AG08395 (cell line): ENCODE measurements at regions not wholly inside any gene's neighbourhood (a gene's known extent, or its start where the extent isn't known, plus 50 kb on each side); places are given as distances from the start of the nearest gene placed in this dataset.

Experiments used
- DNase-seq: peaks from one replicate; pipeline ENCODE4 v3.0.0; 2012; ENCODE audit warnings: mixed read lengths, low spot score

DNA sequence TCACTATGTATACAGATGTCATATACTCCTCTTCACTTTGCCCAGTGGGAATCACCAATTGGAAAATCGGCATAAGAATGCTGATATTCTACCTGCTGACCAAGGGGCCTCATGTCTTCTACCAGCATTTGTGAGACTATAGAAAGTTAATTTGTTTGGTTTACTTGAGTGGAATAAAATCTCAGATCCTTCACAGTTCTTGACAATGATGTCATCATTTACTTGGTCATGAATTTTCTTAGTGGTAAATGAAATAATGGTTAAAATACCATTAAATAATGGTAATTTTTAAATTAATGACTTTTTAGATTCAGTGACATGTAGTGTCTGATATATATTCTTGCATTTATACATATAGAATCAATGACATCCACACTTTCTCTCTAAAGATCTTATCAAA lies 1052.6 kb downstream of the ADGRL3 start:
- no peak for DNase-seq

DNA sequence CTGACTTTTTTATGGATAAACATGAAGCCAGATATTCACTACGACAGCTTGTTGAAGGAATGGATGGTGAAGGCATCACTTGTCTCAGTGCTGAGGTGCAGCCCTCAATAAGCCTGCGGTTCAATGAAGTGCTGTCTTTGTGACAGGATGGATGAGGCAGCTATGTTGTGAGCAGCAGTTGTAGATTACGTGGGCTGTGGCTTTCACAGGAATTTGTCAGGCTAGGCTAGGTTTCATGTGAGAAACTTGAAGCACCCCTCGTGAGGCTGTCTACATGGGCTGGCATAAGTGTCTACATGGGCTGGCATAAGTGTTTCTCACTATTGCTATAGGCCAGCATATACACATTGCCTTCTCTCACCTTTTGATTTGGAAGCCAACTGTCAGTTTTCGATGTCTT lies 1050.0 kb downstream of the ADGRL3 start:
- no peak for DNase-seq

DNA sequence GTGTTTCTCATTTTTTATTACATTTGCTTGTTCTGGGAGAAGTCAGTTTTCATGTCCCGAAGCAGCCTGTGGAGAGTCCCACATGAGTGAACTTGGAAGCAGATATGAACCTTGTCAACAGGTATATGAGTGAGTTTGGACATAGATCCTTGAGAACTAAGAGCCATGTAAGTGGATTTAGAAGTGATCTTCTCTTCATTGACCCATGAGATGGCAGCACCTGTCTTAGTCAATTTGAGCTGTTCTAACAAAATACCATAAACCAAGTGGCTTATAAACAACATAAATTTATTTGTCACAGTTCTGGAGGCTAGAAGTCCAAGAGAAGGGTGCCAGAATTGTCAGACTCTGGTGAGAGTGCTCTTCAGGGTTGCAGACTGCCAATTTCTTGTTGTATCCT lies 1043.8 kb downstream of the ADGRL3 start:
- no peak for DNase-seq

DNA sequence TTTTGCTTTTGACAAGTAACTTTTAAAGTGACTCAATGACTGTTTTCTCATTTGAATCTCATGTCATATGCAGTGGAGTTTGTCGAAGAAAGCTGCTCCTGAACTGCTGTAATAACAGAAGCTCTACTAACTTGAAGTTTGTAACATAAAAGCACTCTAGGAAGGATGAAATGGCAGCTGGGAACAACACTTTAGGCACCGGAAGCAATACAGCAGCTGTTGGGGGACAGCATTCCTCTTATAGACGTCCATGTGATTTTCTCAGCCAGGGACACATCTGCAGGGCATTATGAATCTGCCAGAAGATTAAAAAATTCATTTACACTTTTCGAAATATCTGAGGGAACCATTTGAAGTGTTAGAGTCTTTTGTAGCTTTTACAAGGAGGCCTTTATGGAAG lies 1035.8 kb downstream of the ADGRL3 start:
- no peak for DNase-seq

DNA sequence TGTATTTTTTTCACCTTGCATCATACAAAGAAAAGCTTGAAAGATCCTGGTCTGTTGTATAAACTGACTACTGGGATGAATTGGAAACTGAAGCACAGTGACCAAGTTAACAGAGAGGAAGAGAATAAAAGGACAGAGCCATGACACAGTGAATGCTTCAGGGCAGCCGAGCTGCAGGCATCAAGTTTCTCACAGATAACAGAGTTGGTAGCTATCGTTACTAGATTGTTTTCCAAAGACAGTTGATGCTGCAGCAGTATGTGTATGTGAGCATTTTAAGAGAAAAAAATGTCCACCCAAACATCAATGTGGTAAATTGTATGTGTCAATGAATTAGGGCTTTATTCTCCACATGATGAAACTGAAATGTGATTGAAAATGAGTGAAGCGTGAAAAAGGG lies 1032.7 kb downstream of the ADGRL3 start:
- no peak for DNase-seq

DNA sequence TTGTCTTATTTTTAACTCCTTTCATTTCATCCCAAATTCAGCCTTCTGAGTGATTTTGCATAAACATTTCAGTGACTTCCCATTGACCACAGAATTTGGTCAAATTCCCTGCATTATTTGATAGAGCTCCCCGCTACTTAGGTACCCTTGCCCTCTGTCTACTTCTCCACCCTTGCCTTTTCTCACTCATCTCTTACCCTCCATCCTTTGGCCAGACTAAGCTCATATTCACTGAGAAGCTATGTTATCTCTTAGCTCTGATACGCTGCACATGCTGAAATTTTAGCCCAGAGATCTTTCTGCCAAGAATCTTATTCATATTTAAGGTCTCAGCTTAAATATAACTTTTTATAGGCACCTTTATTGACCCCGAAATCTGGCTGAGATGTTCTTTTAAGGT lies 1031.9 kb downstream of the ADGRL3 start:
- no peak for DNase-seq

DNA sequence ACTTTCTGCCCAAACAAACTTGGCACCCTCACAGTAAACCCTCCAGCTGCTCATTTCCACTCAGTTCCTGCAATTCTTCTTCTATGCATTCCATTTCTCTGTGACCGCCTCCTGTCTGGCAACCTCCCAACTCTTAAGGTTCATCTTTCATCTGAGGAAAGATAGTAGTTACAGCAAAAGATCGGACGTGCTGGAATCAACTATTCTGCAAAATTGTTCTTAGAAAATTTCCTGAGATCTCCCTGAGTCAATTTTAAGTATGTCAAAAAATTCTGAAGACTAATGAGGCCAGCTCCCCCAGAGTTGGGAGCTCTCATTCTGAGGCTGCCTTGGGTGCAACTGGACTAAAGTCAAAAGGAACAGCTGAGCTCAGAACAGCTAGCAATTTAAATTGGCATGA lies 1026.0 kb downstream of the ADGRL3 start:
- no peak for DNase-seq

DNA sequence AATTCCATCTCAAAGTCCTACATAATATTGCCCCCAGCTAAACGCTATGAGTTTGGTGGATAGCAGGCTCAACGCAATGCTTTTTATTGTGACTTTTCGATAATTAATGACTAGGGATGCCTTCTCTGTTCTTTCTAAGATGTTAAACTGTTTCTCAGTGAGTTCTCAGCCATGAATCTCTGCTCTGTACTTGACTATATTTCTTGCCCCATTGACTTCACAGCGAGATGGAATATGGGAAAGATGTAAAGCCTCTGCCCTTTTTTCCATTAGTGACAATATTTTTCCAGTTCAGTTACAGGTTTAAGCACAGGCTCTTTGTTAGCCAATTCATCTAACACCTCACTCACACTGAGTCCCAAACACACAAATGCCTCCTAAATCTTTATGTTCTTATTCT lies 1022.0 kb downstream of the ADGRL3 start:
- DNase-seq = no peak

DNA sequence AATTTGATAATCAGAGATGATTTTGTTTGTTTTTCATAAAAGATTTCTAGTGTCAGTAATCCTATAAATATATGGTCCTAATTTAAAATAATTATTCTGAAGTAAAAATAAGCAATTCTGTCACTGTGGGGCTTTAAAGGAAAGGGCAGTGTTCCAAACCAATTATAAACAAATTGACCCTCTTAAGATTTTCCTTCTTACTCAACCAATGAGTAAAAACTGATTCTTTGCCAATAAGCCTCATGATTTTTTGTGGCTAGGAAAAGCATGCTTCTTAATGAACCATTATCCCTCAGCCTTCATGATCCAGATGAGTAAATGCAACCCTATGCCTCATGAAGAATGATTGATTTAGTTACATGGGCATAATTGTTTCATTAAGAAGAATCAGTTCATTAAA lies 1010.4 kb downstream of the ADGRL3 start:
- DNase-seq = no peak

DNA sequence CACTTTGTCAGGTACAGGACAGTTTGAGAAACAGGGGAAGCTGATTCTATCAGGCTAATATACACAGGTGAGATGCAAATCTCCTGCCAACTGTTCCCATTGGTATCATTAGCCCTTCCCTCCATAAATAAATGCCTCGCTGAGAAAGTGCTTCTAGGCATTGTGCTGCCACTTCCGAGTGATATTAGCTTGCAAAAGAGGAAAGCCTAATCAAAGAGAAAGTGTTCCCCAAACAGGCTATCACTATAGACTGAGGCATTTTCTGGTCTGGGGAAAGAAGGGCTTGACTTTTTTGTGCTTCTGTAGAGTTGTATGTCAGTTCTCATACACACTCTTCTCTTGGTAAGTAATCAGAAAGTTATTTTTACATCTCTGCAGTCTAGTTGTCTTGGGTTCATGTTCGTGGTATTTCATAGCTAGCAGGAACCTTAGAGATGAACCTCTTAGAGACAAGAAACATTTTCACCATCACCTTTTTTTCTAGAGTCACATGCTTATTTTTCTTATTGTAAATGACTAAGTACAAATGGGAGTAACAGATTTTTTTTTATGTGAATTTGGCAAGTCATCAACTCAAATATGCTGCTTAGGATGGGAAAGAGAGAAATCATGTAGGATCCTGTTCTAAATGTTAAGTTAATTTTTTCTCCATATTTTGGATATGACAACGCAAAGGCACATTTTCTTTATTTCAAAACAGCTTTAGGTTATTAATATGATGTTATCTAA lies 1009.8 kb downstream of the ADGRL3 start:
- DNase-seq = no peak

DNA sequence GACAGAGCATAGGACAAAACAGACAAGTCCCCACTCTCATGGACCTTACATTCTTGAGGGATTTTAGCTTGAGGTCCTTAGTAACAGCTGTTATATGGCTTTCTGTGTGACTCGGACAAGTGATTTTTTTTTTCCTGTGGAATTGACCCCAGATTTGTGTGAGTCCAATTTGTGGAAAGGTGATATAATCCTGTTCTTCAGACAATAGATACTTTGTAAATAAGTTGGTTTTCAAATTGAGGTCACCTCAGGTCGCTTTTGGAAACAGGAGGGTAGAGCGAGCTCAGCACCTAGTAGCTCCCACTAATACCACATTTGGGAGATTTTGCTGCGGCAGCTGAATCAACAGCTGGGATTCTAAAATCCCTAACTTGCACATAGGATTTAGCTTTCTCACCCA lies 1008.8 kb downstream of the ADGRL3 start:
- DNase-seq = no peak

DNA sequence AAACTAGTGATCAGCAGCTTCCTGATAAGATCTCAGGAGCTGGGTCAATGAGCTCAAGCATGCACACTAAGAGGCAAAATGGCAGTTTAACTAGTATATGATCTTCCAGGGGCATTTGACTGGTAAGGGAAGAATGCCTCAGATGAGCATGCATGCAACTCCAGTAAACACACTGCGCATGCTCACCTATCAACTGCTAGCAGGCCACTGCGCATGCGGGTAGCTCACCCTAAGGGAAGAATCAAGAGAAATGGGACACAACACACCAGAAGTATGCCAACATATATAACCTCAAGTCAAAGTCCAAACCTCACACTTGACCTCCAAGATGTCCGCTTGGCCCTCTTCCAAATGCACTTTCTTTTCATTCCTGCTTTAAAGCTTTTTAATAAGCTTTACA lies 1004.0 kb downstream of the ADGRL3 start:
- no peak for DNase-seq

DNA sequence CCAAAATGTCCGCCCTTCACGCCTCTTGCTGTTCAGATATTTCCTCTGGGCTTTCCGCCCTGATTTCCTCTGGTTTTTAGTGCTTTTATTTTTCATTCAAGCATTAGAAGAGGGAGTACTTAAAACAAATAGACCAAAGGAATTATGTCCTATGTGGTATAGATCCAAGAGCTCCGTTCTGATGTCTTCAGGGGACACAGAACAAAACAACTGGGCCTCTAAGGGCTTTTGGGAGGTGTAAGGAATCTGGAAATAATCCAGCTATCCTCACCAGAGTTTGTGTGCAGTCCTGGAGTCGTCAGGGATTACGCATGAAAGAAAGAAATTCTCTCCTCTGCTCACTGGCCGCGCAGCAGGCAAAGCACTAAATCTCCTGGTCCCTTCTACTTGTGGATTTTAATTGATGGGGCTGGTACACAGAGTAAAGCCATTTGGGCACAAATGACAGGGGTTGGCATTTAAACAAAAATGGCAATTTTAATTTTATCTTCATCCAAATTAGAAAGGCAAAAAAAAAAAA lies 999.2 kb downstream of the ADGRL3 start:
- no peak for DNase-seq

DNA sequence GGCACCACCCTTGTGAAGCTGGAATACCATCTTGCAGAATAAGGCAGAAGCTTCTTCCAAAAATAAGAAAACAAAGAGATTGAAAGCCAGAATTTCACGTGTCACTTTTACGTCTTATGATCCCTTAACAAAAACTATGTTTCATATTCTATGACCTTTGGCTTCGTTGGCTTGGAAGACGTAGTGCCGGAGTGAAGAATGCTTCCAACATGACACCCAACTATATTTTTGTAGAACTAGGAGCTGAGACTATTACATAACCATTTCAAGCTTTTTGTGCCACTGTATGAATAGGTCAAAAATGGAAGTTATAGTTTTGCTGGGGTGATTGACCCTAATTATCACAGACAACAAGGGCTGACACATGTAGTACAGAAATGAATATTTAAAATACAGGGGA lies 996.2 kb downstream of the ADGRL3 start:
- no peak for DNase-seq

DNA sequence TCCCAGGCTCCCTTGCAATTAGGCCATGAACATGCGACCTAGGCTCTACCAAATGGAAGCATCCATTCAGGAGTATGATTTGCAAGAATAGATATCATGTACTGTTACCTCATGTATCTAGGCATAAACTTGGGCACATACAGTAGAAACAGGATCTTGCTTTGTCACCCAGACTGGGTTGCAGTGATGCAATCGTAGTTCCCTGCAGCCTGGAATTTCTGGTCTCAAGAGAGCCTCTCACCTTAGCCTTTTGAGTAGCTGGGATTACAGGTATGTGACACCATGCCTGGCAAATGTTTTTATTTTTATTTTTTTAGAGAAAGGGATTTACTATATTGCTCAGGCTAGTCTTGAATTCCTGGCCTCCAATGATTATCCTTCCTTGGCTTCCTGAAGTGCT lies 994.2 kb downstream of the ADGRL3 start:
- no peak for DNase-seq

DNA sequence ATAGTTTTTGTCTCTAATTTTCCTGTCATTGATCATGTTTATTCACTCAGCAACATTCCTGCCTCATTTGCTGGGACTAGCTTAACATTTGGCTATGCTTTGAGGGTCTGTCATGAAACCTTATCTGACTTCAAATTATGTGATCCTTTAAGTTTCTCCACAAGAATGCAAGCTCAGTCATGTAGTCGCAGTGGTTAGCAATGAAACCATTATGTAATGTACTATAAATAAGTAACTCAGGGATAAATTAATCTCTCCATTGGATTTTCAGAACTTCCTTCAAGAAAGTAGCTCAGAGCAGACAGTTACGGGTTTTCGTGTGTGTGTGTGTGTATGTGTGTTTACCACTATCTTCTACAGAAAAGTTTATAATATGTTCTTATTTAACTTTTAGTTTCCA lies 993.6 kb downstream of the ADGRL3 start:
- no peak for DNase-seq

DNA sequence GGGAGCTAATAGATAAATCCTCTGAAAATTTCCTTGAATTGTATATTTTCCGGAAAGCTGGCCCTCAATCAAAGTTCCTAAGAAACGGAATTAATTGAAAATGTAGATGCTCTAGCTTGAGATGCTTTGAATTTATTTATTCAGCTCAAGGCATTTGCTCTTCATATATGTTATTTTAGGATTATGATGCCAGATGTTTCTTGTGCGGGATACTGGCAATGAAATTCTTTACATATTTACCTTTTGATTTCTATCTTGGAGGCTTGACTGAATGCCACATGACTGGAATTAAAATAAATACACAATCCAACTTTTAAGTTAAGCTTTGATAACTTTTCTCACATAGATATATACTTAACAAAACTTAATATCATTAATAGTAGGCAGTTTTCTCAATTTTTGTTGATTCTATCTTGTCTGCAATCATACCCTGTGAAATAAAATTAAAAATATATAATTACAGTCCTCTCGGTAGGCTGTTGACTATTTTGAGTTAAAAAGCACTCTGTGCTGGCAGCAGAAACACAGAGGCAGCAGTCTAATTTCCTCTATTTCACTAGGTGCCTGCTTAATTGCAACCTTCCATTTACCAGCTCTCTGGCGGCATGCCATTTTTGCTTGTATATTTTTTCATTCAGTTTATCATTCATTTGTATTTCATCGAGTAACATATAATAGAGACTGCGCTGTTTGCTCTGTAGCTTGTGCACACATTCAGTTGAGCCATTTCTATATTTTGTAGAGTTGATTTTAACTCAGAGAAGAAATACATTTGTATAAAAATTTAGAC lies 991.5 kb downstream of the ADGRL3 start:
- DNase-seq = no peak

DNA sequence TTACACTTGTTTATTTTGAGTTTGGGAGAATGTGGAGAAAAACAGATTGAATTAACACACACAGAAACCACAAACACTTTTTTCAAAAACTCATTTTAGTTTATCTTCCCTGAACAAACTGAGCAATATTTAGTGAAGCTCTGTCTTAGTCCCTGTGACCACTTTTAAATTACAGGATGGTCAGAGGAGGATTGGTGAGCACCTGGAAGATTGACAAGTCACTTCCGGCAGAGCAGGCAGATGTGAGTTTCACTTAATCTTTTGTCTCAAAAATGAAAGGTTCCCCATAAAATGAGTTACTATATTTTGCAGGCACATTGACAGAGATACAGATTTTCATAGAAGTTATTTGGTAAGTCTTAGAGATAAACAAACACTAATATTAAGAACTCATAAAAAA lies 970.1 kb downstream of the ADGRL3 start:
- no peak for DNase-seq

DNA sequence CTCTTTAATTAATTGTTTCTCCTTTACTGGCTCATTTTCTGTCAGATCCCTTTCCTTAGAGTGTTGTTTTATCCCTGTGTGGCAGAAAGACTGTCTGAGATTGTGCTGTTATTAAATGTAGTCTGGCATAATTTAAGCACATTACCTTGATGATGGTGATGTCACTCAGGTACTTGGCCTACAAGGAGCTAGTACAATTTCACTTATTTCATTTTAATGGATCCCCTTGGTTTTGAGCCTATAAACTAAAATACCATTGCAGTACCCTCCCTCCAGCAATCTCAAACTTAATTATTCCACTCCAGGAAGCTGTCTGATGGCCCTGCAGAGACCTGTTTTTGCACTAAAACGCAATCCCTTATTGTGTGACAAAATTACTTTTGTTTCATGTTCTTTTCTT lies 968.6 kb downstream of the ADGRL3 start:
- no peak for DNase-seq

DNA sequence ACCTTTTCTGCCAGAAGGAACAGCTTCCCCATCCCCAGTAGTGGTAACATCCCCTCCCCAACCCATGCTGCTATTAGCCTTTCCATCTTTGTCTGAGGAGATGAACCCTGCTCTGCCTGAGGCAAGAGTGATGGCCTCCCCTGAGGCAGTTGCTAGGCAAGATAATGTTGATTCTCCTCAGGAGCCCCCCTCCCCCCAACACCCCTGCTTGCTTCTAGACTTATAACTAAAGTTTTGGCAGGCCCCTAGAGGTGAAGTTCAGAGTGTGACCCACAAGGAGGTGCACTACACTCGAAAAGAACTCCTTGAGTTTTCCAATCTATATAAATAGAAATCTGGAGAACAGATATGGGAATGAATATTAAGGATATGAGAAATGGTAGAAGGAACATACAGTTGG lies 962.5 kb downstream of the ADGRL3 start:
- no peak for DNase-seq

DNA sequence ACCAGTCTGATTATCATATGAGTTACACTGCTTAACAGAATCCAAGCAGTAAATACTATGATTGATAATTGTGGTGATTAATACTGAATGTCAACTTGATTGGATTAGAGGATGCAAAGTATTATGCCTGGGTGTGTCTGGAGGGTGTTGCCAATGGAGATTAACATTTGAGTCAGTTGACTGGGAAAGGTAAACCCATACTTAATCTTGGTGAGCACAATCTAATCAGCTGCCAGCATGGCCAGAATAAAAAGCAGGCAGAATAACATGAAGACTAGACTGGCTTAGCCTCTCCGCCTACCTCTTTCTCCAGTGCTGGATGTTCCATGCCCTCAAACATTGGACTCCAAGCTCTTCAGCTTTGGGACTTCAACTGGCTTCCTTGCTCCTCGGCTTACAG lies 961.3 kb downstream of the ADGRL3 start:
- DNase-seq = no peak

DNA sequence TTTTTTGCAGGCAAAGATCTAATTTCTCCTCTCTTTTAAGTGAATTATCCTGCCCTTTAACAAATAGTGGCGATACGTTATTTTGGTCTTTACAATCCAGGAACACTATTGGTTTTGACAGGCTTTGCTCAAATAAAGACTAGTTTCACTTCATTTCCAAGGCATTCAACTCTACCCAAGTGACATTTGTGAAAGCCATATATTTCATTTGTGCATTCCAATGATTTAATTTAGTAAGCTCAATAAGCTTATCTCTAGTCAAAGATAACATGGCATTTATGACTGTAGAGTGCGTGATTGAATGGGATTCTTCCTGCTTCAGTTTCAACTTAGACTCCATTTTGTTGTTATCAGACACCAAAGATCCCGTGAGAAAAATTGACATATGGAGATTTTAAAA lies 959.8 kb downstream of the ADGRL3 start:
- DNase-seq = no peak

DNA sequence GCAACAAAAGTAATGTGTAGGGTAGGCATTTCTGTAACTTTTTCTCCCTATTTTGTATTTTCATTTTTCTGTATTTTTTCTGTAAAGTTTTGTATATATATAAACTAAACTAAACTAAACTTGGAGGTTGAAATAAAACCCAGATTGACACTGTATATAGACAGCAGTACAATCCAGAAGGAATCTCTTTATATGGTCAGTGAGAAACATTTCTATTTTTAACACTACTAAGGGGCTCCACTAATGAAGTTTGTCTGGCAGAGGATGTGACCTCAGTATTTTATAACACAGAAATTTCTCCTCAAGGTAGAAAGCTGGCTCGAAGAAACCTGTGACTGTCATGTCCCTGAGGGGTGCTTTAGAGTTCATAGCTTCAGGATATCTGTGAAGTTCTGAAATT lies 959.2 kb downstream of the ADGRL3 start:
- no peak for DNase-seq

DNA sequence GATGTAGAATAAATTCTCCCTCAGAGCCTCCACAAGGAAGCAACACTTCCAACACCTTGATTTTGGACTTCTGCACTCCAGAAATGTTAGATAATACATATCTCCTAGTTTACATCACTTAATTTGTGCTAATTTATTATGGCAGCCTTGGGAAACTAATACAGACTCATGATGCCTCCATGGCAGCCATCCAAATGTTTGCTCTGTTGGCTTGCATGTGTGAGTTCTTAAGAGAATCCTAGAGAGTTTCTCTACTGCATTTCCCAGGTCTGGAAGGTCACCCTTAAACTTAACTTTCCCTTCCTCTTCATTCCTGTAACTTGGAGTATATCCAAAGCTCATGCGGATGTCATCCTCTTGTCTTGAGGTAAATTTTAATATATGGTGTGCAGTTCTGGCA lies 956.1 kb downstream of the ADGRL3 start:
- DNase-seq = no peak
